Lung (tissue), 11 donors: ENCODE measurements at regions not wholly inside any gene's neighbourhood (a gene's known extent, or its start where the extent isn't known, plus 50 kb on each side); places are given as distances from the start of the nearest gene placed in this dataset.

Experiments
- ATAC-seq: fragments of 200-7000 bp; cut with Tn5 transposase; one replicate; pipeline ENCODE4 v1.9.1; 2020; ENCODE audit warnings: moderate number of reproducible peaks; ENCODE audit not compliant: insufficient read depth, low FRiP score
- DNase-seq, 3 donors: peaks; one replicate each; pipeline ENCODE4 v3.0.0-alpha.2; 2013 to 2017
- H3K27ac ChIP-seq, 2 donors: one replicate each; pipeline ENCODE4 v1.5.1; 2013; ENCODE audit warnings: mild to moderate bottlenecking in 2 of 2, moderate library complexity in 2 of 2, control low read depth in 1 of 2, inconsistent platforms in 1 of 2, low read depth in 1 of 2, low read length in 1 of 2
- H3K27me3 ChIP-seq, 3 donors: one replicate each; pipeline ENCODE4 v1.5.1; 2013; ENCODE audit warnings: low read length in 2 of 3; ENCODE audit not compliant: control insufficient read depth in 3 of 3, insufficient read depth in 3 of 3
- H3K36me3 ChIP-seq, 4 donors: one replicate each; pipeline ENCODE4 v1.5.1; 2013; ENCODE audit warnings: low read length in 4 of 4, mild to moderate bottlenecking in 1 of 4, moderate library complexity in 1 of 4; ENCODE audit not compliant: control insufficient read depth in 4 of 4, insufficient read depth in 4 of 4
- H3K4me1 ChIP-seq, 5 donors: one replicate each; pipeline ENCODE4 v1.5.1; 2013; ENCODE audit warnings: low read length in 5 of 5, mild to moderate bottlenecking in 2 of 5, moderate library complexity in 1 of 5; ENCODE audit not compliant: control insufficient read depth in 5 of 5, insufficient read depth in 5 of 5
- H3K4me3 ChIP-seq: one replicate; pipeline ENCODE4 v1.5.1; 2013; ENCODE audit warnings: mild to moderate bottlenecking, control low read depth, moderate library complexity
- H3K9ac ChIP-seq, 2 donors: one replicate each; pipeline ENCODE4 v1.5.1; 2013; ENCODE audit warnings: low read length in 2 of 2, control low read depth in 1 of 2; ENCODE audit not compliant: insufficient read depth in 1 of 2
- H3K9me3 ChIP-seq, 4 donors: one replicate each; pipeline ENCODE4 v1.5.1; 2013; ENCODE audit warnings: low read length in 3 of 4, mild to moderate bottlenecking in 1 of 4, moderate library complexity in 1 of 4; ENCODE audit not compliant: control insufficient read depth in 4 of 4, insufficient read depth in 3 of 4
- CTCF ChIP-seq: IDR thresholded peaks from 2 replicates; pipeline ENCODE4 v1.5.1; 2012; ENCODE audit warnings: mild to moderate bottlenecking; ENCODE audit errors: control extremely low read depth, extremely low read depth
- WGBS, 2 donors: extraction: QIAGEN DNeasy Blood & Tissue Kit; methylation state at CpG; one replicate each; pipeline ENCODE4 v1.1.7; 2013; 5-methylcytosine and 5-hydroxymethylcytosine counted together
- donor health status: control.
- donor health status: control.
- donor health status: Bipolar disorder and iron deficiency.
- donor health status: healthy.
- donor health status: DM: yes; HTN: yes; CAD: no.

- 60 to 85% methylated on average over 3 of the region's 3 CpGs for WGBS, 2 donors
- no peak overlapping the region for H3K4me3 ChIP-seq
- no peak for TF ChIP-seq CTCF
- DNase-seq (no peak), ATAC-seq (no peak)
- no peaks in the 10 kb centered on the region for H3K36me3 ChIP-seq
- peaks cover 0 to 13% (median 4%) of the 10 kb centered on the region in 3 donors for H3K27me3 ChIP-seq
- no peak overlapping the region for H3K9ac ChIP-seq
- no peaks in the 10 kb centered on the region for H3K9me3 ChIP-seq
- H3K27ac ChIP-seq, result no peak overlapping the region
- no peaks in the 10 kb centered on the region for H3K4me1 ChIP-seq
Observed at GRCh38 chrX:20739038-20739745, 472.5 kb upstream of the RPS6KA3 start.

- Histone ChIP-seq H3K4me1 (no peaks in the 10 kb centered on the region), H3K27me3 (peaks cover 0 to 10% (median 5%) of the 10 kb centered on the region in 3 donors), H3K9ac (no peak overlapping the region), H3K36me3 (no peaks in the 10 kb centered on the region), H3K27ac (no peak overlapping the region), H3K9me3 (peaks cover 0 to 3% (median 0%) of the 10 kb centered on the region in 4 donors), H3K4me3 (no peak overlapping the region)
- TF ChIP-seq CTCF, result no peak
- WGBS, 2 donors, result 39 to 75% methylated on average over 1 of the region's 1 CpG
- no peak for ATAC-seq
- DNase-seq, result no peak
Observed at GRCh38 chrX:20729416-20729815, 462.7 kb upstream of the RPS6KA3 start.

- DNase-seq, result no peak
- 56 to 76% methylated on average over 1 of the region's 1 CpG for WGBS, 2 donors
Observed at GRCh38 chrX:20727447-20727846, 460.7 kb upstream of the RPS6KA3 start.

More at GRCh38 chrX:20727447-20727846, 460.7 kb upstream of the RPS6KA3 start:
- H3K9ac ChIP-seq, result no peak overlapping the region
- H3K4me1 ChIP-seq, result no peaks in the 10 kb centered on the region
- ATAC-seq, result no peak
- no peak overlapping the region for H3K4me3 ChIP-seq
- TF ChIP-seq CTCF, result no peak
- H3K36me3 ChIP-seq, result no peaks in the 10 kb centered on the region
- H3K9me3 ChIP-seq, result peaks cover 0 to 3% (median 0%) of the 10 kb centered on the region in 4 donors
- no peak overlapping the region for H3K27ac ChIP-seq
- peaks cover 0 to 5% (median 5%) of the 10 kb centered on the region in 3 donors for H3K27me3 ChIP-seq
